ENCODE measurements at regions not wholly inside any gene's neighbourhood (a gene's known extent, or its start where the extent isn't known, plus 50 kb on each side); places are given as distances from the start of the nearest gene placed in this dataset.

GRCh38 chr15:70152070-70152480 lies 54.4 kb upstream of the TLE3 start:
- H3K27ac ChIP-seq (ENCODE audit: low read depth, low read length): no peak overlapping the region
- no peak overlapping the region for H3K4me2 ChIP-seq (ENCODE audit: low read length)

DNA sequence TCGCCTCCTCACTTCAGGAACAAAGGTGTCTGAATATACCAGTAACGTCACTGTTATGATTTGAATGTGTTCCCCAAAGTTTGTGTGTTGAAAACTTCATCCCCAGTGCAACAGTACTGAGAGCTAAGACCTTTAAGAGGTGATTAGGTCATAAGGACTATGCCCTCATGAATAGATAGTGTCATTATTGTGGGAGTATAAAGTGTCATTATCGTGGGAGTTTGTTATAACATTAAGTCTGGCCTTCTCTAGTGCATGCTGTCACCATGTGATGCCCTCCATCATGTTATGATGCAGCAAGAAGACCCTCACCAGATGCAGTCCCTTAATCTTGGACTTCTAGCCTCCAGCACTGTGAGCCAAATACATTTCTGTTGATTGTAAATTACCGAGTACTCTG lies 53.7 kb upstream of the TLE3 start:
- H3K79me2 ChIP-seq (ENCODE audit: control insufficient read depth, low read length): no peaks in the 10 kb centered on the region
- no peaks in the 10 kb centered on the region for H3F3A ChIP-seq (ENCODE audit: control insufficient read depth, insufficient read depth)
- H3K9me2 ChIP-seq (replicated peaks; ENCODE audit: control insufficient read depth, low read length): no peaks in the 10 kb centered on the region
- no peak overlapping the region for H3K27ac ChIP-seq (ENCODE audit: low read depth, low read length)
- H3K4me2 ChIP-seq (ENCODE audit: low read length): no peak overlapping the region
- no peaks in the 10 kb centered on the region for H4K20me1 ChIP-seq (ENCODE audit: control insufficient read depth, insufficient read depth, low read depth, low read length)
- H3K36me3 ChIP-seq (ENCODE audit: control insufficient read depth, low read length): no peaks in the 10 kb centered on the region
- H3K4me1 ChIP-seq (ENCODE audit: control insufficient read depth, low read length): no peaks in the 10 kb centered on the region
- TF ChIP-seq, protein P1, sequence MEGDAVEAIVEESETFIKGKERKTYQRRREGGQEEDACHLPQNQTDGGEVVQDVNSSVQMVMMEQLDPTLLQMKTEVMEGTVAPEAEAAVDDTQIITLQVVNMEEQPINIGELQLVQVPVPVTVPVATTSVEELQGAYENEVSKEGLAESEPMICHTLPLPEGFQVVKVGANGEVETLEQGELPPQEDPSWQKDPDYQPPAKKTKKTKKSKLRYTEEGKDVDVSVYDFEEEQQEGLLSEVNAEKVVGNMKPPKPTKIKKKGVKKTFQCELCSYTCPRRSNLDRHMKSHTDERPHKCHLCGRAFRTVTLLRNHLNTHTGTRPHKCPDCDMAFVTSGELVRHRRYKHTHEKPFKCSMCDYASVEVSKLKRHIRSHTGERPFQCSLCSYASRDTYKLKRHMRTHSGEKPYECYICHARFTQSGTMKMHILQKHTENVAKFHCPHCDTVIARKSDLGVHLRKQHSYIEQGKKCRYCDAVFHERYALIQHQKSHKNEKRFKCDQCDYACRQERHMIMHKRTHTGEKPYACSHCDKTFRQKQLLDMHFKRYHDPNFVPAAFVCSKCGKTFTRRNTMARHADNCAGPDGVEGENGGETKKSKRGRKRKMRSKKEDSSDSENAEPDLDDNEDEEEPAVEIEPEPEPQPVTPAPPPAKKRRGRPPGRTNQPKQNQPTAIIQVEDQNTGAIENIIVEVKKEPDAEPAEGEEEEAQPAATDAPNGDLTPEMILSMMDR (IDR thresholded peaks at IDR 0.05; ENCODE audit: low read depth, low read length, poor library complexity, severe bottlenecking): no peak
- TF ChIP-seq EZH2phosphoT487 (IDR thresholded peaks at IDR 0.05; ENCODE audit: borderline replicate concordance, low read length): no peak
- no peak overlapping the region for H3K4me3 ChIP-seq (ENCODE audit: low read length)
- H3K27me3 ChIP-seq (ENCODE audit: control insufficient read depth, low read length): peaks cover 43% of the 10 kb centered on the region
- no peaks in the 10 kb centered on the region for H3K9me3 ChIP-seq (ENCODE audit: control insufficient read depth, insufficient read depth, low read length)

More at GRCh38 chr15:70152070-70152480, 54.4 kb upstream of the TLE3 start:
- H3K4me1 ChIP-seq (ENCODE audit: control insufficient read depth, low read length): no peaks in the 10 kb centered on the region
- H3F3A ChIP-seq (ENCODE audit: control insufficient read depth, insufficient read depth): no peaks in the 10 kb centered on the region
- no peaks in the 10 kb centered on the region for H3K9me2 ChIP-seq (replicated peaks; ENCODE audit: control insufficient read depth, low read length)
- no peaks in the 10 kb centered on the region for H3K36me3 ChIP-seq (ENCODE audit: control insufficient read depth, low read length)
- no peaks in the 10 kb centered on the region for H3K79me2 ChIP-seq (ENCODE audit: control insufficient read depth, low read length)
- H3K4me3 ChIP-seq (ENCODE audit: low read length): no peak overlapping the region
- no peaks in the 10 kb centered on the region for H3K9me3 ChIP-seq (ENCODE audit: control insufficient read depth, insufficient read depth, low read length)
- H3K27me3 ChIP-seq (ENCODE audit: control insufficient read depth, low read length): peaks cover 43% of the 10 kb centered on the region
- no peak for TF ChIP-seq EZH2phosphoT487 (IDR thresholded peaks at IDR 0.05; ENCODE audit: borderline replicate concordance, low read length)
- TF ChIP-seq, protein P1 (IDR thresholded peaks at IDR 0.05; ENCODE audit: low read depth, low read length, poor library complexity, severe bottlenecking): no peak
- no peaks in the 10 kb centered on the region for H4K20me1 ChIP-seq (ENCODE audit: control insufficient read depth, insufficient read depth, low read depth, low read length)

DNA sequence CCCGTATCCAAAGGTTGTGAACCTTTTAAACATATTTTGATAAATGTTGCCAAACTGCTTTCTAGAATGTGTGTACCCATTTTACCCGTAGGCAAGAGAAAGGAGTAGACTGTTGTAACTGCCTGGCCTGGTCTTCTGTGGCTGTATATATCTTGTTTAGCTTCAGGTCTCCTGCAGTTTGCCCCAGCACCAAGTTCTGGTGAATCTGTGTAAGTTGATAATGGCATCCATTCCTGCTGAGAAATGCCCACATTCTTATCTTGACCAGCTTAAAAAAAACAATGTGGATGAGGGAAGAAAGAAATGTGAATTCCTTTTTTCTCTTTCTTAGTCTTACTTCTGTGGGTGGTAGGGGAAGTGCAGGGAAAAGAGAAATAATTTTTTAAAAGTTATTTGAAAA lies 53.3 kb upstream of the TLE3 start:
- H3K4me3 ChIP-seq (ENCODE audit: low read length): no peak overlapping the region
- H3K9me2 ChIP-seq (replicated peaks; ENCODE audit: control insufficient read depth, low read length): no peaks in the 10 kb centered on the region
- H3K27ac ChIP-seq (ENCODE audit: low read depth, low read length): no peak overlapping the region
- no peaks in the 10 kb centered on the region for H3K79me2 ChIP-seq (ENCODE audit: control insufficient read depth, low read length)
- TF ChIP-seq EZH2phosphoT487 (IDR thresholded peaks at IDR 0.05; ENCODE audit: borderline replicate concordance, low read length): no peak
- TF ChIP-seq, protein P1 (IDR thresholded peaks at IDR 0.05; ENCODE audit: low read depth, low read length, poor library complexity, severe bottlenecking): no peak
- H3K9me3 ChIP-seq (ENCODE audit: control insufficient read depth, insufficient read depth, low read length): no peaks in the 10 kb centered on the region
- no peaks in the 10 kb centered on the region for H3F3A ChIP-seq (ENCODE audit: control insufficient read depth, insufficient read depth)
- H4K20me1 ChIP-seq (ENCODE audit: control insufficient read depth, insufficient read depth, low read depth, low read length): no peaks in the 10 kb centered on the region
- no peaks in the 10 kb centered on the region for H3K4me1 ChIP-seq (ENCODE audit: control insufficient read depth, low read length)
- H3K27me3 ChIP-seq (ENCODE audit: control insufficient read depth, low read length): peaks cover 40% of the 10 kb centered on the region
- no peak overlapping the region for H3K4me2 ChIP-seq (ENCODE audit: low read length)
- no peaks in the 10 kb centered on the region for H3K36me3 ChIP-seq (ENCODE audit: control insufficient read depth, low read length)

- H3K4me2 ChIP-seq (ENCODE audit: low read length): no peak overlapping the region
- no peak overlapping the region for H3K4me3 ChIP-seq (ENCODE audit: low read length)
- peaks cover 36% of the 10 kb centered on the region for H3K27me3 ChIP-seq (ENCODE audit: control insufficient read depth, low read length)
- no peaks in the 10 kb centered on the region for H3K9me2 ChIP-seq (replicated peaks; ENCODE audit: control insufficient read depth, low read length)
- no peaks in the 10 kb centered on the region for H3K9me3 ChIP-seq (ENCODE audit: control insufficient read depth, insufficient read depth, low read length)
- H3K36me3 ChIP-seq (ENCODE audit: control insufficient read depth, low read length): no peaks in the 10 kb centered on the region
- no peaks in the 10 kb centered on the region for H3K4me1 ChIP-seq (ENCODE audit: control insufficient read depth, low read length)
- TF ChIP-seq EZH2phosphoT487 (IDR thresholded peaks at IDR 0.05; ENCODE audit: borderline replicate concordance, low read length): no peak
- TF ChIP-seq, protein P1 (IDR thresholded peaks at IDR 0.05; ENCODE audit: low read depth, low read length, poor library complexity, severe bottlenecking): no peak
- H3K79me2 ChIP-seq (ENCODE audit: control insufficient read depth, low read length): no peaks in the 10 kb centered on the region
- no peaks in the 10 kb centered on the region for H4K20me1 ChIP-seq (ENCODE audit: control insufficient read depth, insufficient read depth, low read depth, low read length)
- no peak overlapping the region for H3K27ac ChIP-seq (ENCODE audit: low read depth, low read length)
- no peaks in the 10 kb centered on the region for H3F3A ChIP-seq (ENCODE audit: control insufficient read depth, insufficient read depth)
Observed at GRCh38 chr15:70150405-70150747, 52.7 kb upstream of the TLE3 start.
